B cell (primary cell): ENCODE measurements at regions not wholly inside any gene's neighbourhood (a gene's known extent, or its start where the extent isn't known, plus 50 kb on each side); places are given as distances from the start of the nearest gene placed in this dataset.

Source experiments
- ATAC-seq: fragments of 200-7000 bp; cut with Tn5 transposase; one replicate; pipeline ENCODE4 v1.10.0; 2021; ENCODE audit warnings: low read depth, mild to moderate bottlenecking, moderate number of reproducible peaks, moderate library complexity
- CTCF ChIA-PET: fragments of 350-600 bp; sonication (Branson Sonifier 250); formaldehyde crosslinking; loops from one replicate; lab custom pipeline; 2021; ENCODE audit warnings: antibody characterized with exemption, inconsistent platforms; lab: Charles Lee
- POLR2A ChIA-PET: fragments of 350-600 bp; sonication (Branson Sonifier 250); formaldehyde crosslinking; loops from one replicate; lab custom pipeline; 2021; ENCODE audit warnings: antibody characterized with exemption; lab: Charles Lee
- DNase-seq: peaks from one replicate; pipeline ENCODE4 v3.0.0; 2013
- H2AFZ ChIP-seq: 2 replicates; pipeline ENCODE4 v1.6.1; 2012; ENCODE audit warnings: mild to moderate bottlenecking, low read depth, low read length; ENCODE audit not compliant: insufficient read depth, poor library complexity, severe bottlenecking
- H3K27ac ChIP-seq, 2 donors: 1 replicate in 1 of 2; 2 replicates in 1 of 2; pipeline ENCODE4 v1.5.1; 2012 to 2013; ENCODE audit warnings: low read length in 2 of 2, mild to moderate bottlenecking in 2 of 2, moderate library complexity in 1 of 2
- H3K27me3 ChIP-seq, 4 experiments: fragments of 200-600 bp in 1 of 4; sonication (generic) in 1 of 4; replicated peaks in 1 of 4; 1 replicate in 2 of 4; 2 replicates in 2 of 4; pipeline versions ENCODE4 v1.6.1 to v1.7.0; 2013 to 2016; ENCODE audit warnings: low read length in 3 of 4, mild to moderate bottlenecking in 2 of 4, mixed read lengths in 1 of 4, moderate library complexity in 1 of 4; ENCODE audit not compliant: insufficient read depth in 4 of 4, control insufficient read depth in 3 of 4; ENCODE audit errors: control extremely low read depth in 1 of 4
- H3K36me3 ChIP-seq, 2 experiments: replicated peaks in 1 of 2; 1 replicate in 1 of 2; 2 replicates in 1 of 2; pipeline versions ENCODE4 v1.6.1 to v1.7.1; 2013; ENCODE audit warnings: low read length in 1 of 2; ENCODE audit not compliant: insufficient read depth in 2 of 2, control insufficient read depth in 1 of 2; ENCODE audit errors: control extremely low read depth in 1 of 2, extremely low read depth in 1 of 2
- H3K4me1 ChIP-seq, 2 donors: fragments of 200-600 bp in 1 of 2; sonication (generic) in 1 of 2; 1 replicate in 1 of 2; 2 replicates in 1 of 2; pipeline versions ENCODE4 v1.5.1 to v1.6.1; 2013 to 2017; ENCODE audit warnings: low read length in 2 of 2; ENCODE audit not compliant: control insufficient read depth in 2 of 2, insufficient read depth in 2 of 2
- H3K4me2 ChIP-seq: replicated peaks from 2 replicates; pipeline ENCODE3; 2012; ENCODE audit warnings: mild to moderate bottlenecking, low read depth, low read length; ENCODE audit not compliant: poor library complexity, severe bottlenecking
- H3K4me3 ChIP-seq, 5 experiments: fragments of 200-600 bp in 1 of 5; sonication (generic) in 1 of 5; 1 replicate in 3 of 5; 2 replicates in 2 of 5; pipeline versions ENCODE4 v1.5.1 to v1.7.0; 2011 to 2016; ENCODE audit warnings: low read length in 4 of 5, mild to moderate bottlenecking in 4 of 5, low read depth in 2 of 5, control low read depth in 1 of 5, moderate library complexity in 1 of 5; ENCODE audit not compliant: insufficient read depth in 1 of 5; ENCODE audit errors: control extremely low read depth in 1 of 5, extremely low read depth in 1 of 5
- H3K79me2 ChIP-seq: fragments of 200-600 bp; sonication (generic); one replicate; pipeline ENCODE4 v1.6.0; 2016; ENCODE audit warnings: low read length; ENCODE audit not compliant: control insufficient read depth, insufficient read depth
- H3K9ac ChIP-seq: fragments of 200-600 bp; sonication (generic); 2 replicates; pipeline ENCODE4 v1.6.1; 2017; ENCODE audit warnings: mild to moderate bottlenecking, low read length, moderate library complexity
- H3K9me3 ChIP-seq, 3 donors: one replicate each; pipeline versions ENCODE4 v1.6.1 to v1.7.1; 2013; ENCODE audit warnings: low read length in 2 of 3; ENCODE audit not compliant: control insufficient read depth in 2 of 3, insufficient read depth in 1 of 3; ENCODE audit errors: control extremely low read depth in 1 of 3
- H4K20me1 ChIP-seq: 2 replicates; pipeline ENCODE4 v1.6.0; 2012; ENCODE audit warnings: mild to moderate bottlenecking, low read length; ENCODE audit not compliant: insufficient read depth, control insufficient read depth, poor library complexity, severe bottlenecking
- H3K27ac Mint-ChIP-seq: one replicate; pipeline ENCODE4 v1.8.0; 2021; ENCODE audit warnings: mixed read lengths
- H3K27me3 Mint-ChIP-seq: one replicate; pipeline ENCODE4 v1.8.0; 2021; ENCODE audit warnings: mixed read lengths
- H3K4me1 Mint-ChIP-seq: one replicate; pipeline ENCODE4 v1.8.0; 2021; ENCODE audit warnings: mixed read lengths
- H3K4me3 Mint-ChIP-seq: one replicate; pipeline ENCODE4 v1.8.0; 2021; ENCODE audit warnings: mixed read lengths
- H3K9me3 Mint-ChIP-seq: one replicate; pipeline ENCODE4 v1.8.0; 2022; ENCODE audit warnings: mixed read lengths; ENCODE audit not compliant: insufficient read depth
- CTCF ChIP-seq: fragments of 200-600 bp; IDR thresholded peaks from one replicate; pipeline ENCODE4 v1.8.0; 2022; ENCODE audit warnings: antibody characterized with exemption, mild to moderate bottlenecking
- EZH2 ChIP-seq: IDR thresholded peaks from 2 replicates; pipeline ENCODE4 v1.6.1; 2012; ENCODE audit warnings: borderline replicate concordance, low read depth, mild to moderate bottlenecking, moderate library complexity, low read length; ENCODE audit not compliant: insufficient read depth, poor library complexity, severe bottlenecking
- WGBS: methylation state at CpG from one replicate; pipeline ENCODE4 v1.1.5; 2013; ENCODE audit warnings: missing lambda C conversion rate; ENCODE audit not compliant: insufficient coverage; 5-methylcytosine and 5-hydroxymethylcytosine counted together
- intact Hi-C: fragments of 100-400 bp; cut with micrococcal nuclease; formaldehyde crosslinking; loops from one replicate; pipeline ENCODE4 v1.10.0; 2022

GRCh38 chr2:23273786-23274185 is 111.2 kb upstream of the KLHL29 start:
- no peak for DNase-seq
- Histone ChIP-seq H2AFZ (no peak overlapping the region), H3K9me3 (no peaks in the 10 kb centered on the region), H3K4me2 (no peak overlapping the region), H3K27me3 (no peaks in the 10 kb centered on the region), H3K27ac (no peak overlapping the region), H3K79me2 (no peaks in the 10 kb centered on the region), H3K4me1 (no peaks in the 10 kb centered on the region), H3K4me3 (no peak overlapping the region), H4K20me1 (no peaks in the 10 kb centered on the region), H3K9ac (no peak overlapping the region), H3K36me3 (no peaks in the 10 kb centered on the region)
- no peak for ATAC-seq
- WGBS, result no CpG with 5 or more reads among the region's 3 CpGs
- H3K27ac Mint-ChIP-seq, result no peak overlapping the region
- H3K4me1 Mint-ChIP-seq, result no peaks in the 10 kb centered on the region
- POLR2A ChIA-PET, result no interaction called here
- CTCF ChIA-PET, result no interaction called here
- intact Hi-C loops, result no loop called here
- peaks cover 49% of the 10 kb centered on the region for H3K27me3 Mint-ChIP-seq
- H3K9me3 Mint-ChIP-seq, result no peaks in the 10 kb centered on the region
- no peak overlapping the region for H3K4me3 Mint-ChIP-seq
- TF ChIP-seq EZH2, result no peak
- TF ChIP-seq CTCF, result no peak

- Histone ChIP-seq H2AFZ (no peak overlapping the region), H3K4me2 (no peak overlapping the region), H3K27me3 (no peaks in the 10 kb centered on the region), H3K4me3 (no peak overlapping the region), H3K4me1 (no peaks in the 10 kb centered on the region), H3K27ac (no peak overlapping the region), H3K79me2 (no peaks in the 10 kb centered on the region), H3K9me3 (no peaks in the 10 kb centered on the region), H3K9ac (no peak overlapping the region), H3K36me3 (no peaks in the 10 kb centered on the region), H4K20me1 (no peaks in the 10 kb centered on the region)
- DNase-seq (no peak), ATAC-seq (no peak)
- Mint-ChIP-seq H3K27ac (no peak overlapping the region), H3K4me1 (no peaks in the 10 kb centered on the region), H3K9me3 (no peaks in the 10 kb centered on the region), H3K27me3 (peaks cover 29% of the 10 kb centered on the region), H3K4me3 (no peak overlapping the region)
- ChIA-PET CTCF (no interaction called here), POLR2A (no interaction called here)
- TF ChIP-seq CTCF, result no peak
- TF ChIP-seq EZH2, result no peak
- intact Hi-C loops, result no loop called here
- WGBS, result 100% methylated on average over 1 of the region's 2 CpGs
Observed at GRCh38 chr2:23280401-23280800, 104.6 kb upstream of the KLHL29 start.
